Breast epithelium (tissue), 4 donors: ENCODE measurements at regions not wholly inside any gene's neighbourhood (a gene's known extent, or its start where the extent isn't known, plus 50 kb on each side); places are given as distances from the start of the nearest gene placed in this dataset.

Experiments
- DNase-seq, 2 donors: peaks; one replicate each; pipeline ENCODE4 v3.0.0-alpha.2; 2019; ENCODE audit warnings: low spot score in 2 of 2
- H3K27ac ChIP-seq, 2 donors: fragments of 200-600 bp; sonication (generic) in 1 of 2; one replicate each; pipeline ENCODE4 v1.5.1; 2016 to 2019; ENCODE audit warnings: mild to moderate bottlenecking in 1 of 2
- H3K27me3 ChIP-seq, 2 donors: fragments of 200-600 bp; sonication (generic) in 1 of 2; one replicate each; pipeline versions ENCODE4 v1.5.1 to v1.6.0; 2017 to 2019; ENCODE audit warnings: control low read depth in 1 of 2, mild to moderate bottlenecking in 1 of 2
- H3K36me3 ChIP-seq: fragments of 200-600 bp; one replicate; pipeline ENCODE4 v1.5.1; 2019
- H3K4me1 ChIP-seq, 2 donors: fragments of 200-600 bp; sonication (generic); one replicate each; pipeline ENCODE4 v1.5.1; 2016 to 2019; ENCODE audit warnings: control low read depth in 1 of 2
- H3K4me3 ChIP-seq, 3 donors: fragments of 200-600 bp; sonication (generic); 1 replicate in 2 of 3; 2 replicates in 1 of 3; pipeline ENCODE4 v1.5.1; 2016 to 2019; ENCODE audit warnings: mild to moderate bottlenecking in 3 of 3, moderate library complexity in 2 of 3
- H3K9me3 ChIP-seq, 2 donors: fragments of 200-600 bp; sonication (generic) in 1 of 2; one replicate each; pipeline ENCODE4 v1.5.1; 2016 to 2019; ENCODE audit warnings: control low read depth in 1 of 2
- POLR2A ChIP-seq: fragments of 450-650 bp; IDR thresholded peaks from one replicate; pipeline ENCODE4 v1.6.1; 2016; ENCODE audit warnings: antibody characterized with exemption, mild to moderate bottlenecking, moderate library complexity
- POLR2AphosphoS5 ChIP-seq, 3 donors: sonication (generic); formaldehyde crosslinking; IDR thresholded peaks; one replicate each; pipeline ENCODE4 v1.6.1; 2017; ENCODE audit warnings: antibody characterized with exemption in 3 of 3
- intact Hi-C: fragments of 100-400 bp; cut with DNase I; formaldehyde crosslinking; loops from one replicate; pipeline ENCODE4 v1.15.1; 2023; ENCODE audit warnings: low total_unique reads
- TF ChIP-seq, protein P1 (sequence below), 3 donors: fragments of 450-650 bp; IDR thresholded peaks; one replicate each; pipeline ENCODE4 v1.5.1; 2016 to 2017; ENCODE audit warnings: antibody characterized with exemption in 3 of 3, mild to moderate bottlenecking in 3 of 3, moderate library complexity in 3 of 3

DNA sequence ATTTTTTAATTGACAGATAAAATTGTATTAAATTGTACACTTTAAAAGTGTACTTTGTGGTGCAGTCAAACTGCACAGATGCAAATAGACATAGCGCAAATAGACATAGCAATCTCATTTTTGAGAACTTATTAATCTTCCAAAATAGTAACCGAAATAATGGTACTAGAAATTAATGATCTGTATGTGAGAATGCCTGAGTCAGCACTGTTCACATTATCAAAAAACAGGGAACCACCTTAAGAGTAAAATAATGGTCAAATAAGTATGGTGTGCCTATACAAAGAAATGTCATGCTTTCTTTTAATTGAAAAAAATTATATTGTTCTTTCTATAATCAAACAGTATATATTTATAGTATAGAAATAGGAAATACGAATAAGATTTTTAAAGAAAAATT, 461.9 kb downstream of the EFNA5 start:
- no peaks in the 10 kb centered on the region for H3K9me3 ChIP-seq
- TF ChIP-seq, protein P1, sequence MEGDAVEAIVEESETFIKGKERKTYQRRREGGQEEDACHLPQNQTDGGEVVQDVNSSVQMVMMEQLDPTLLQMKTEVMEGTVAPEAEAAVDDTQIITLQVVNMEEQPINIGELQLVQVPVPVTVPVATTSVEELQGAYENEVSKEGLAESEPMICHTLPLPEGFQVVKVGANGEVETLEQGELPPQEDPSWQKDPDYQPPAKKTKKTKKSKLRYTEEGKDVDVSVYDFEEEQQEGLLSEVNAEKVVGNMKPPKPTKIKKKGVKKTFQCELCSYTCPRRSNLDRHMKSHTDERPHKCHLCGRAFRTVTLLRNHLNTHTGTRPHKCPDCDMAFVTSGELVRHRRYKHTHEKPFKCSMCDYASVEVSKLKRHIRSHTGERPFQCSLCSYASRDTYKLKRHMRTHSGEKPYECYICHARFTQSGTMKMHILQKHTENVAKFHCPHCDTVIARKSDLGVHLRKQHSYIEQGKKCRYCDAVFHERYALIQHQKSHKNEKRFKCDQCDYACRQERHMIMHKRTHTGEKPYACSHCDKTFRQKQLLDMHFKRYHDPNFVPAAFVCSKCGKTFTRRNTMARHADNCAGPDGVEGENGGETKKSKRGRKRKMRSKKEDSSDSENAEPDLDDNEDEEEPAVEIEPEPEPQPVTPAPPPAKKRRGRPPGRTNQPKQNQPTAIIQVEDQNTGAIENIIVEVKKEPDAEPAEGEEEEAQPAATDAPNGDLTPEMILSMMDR (IDR thresholded peaks at IDR 0.05): no peak
- no peak for TF ChIP-seq POLR2AphosphoS5 (IDR thresholded peaks at IDR 0.05)
- TF ChIP-seq POLR2A: no peak
- no peaks in the 10 kb centered on the region for H3K4me1 ChIP-seq
- no peaks in the 10 kb centered on the region for H3K27me3 ChIP-seq
- no peak for DNase-seq
- intact Hi-C loops: no loop called here
- H3K4me3 ChIP-seq: no peak overlapping the region
- no peaks in the 10 kb centered on the region for H3K36me3 ChIP-seq
- H3K27ac ChIP-seq: no peak overlapping the region

DNA sequence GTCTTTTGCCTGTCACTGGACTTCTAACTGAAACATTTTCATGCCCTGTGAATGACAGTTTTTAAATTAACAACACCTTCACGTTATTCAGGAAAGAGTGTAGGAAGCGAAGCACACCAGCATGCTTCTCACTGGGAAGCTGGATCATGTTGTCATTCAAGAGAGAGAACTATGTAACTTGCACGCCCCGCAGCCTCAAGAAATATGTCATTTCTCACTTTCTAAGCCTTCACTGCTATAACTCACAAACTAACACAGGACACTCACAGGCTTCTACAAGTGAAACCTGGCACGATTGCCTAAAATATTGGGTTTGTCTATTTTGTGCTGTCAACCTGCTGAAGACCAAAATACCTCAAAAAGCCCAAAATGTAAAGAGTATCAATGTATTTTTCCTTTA, 466.3 kb downstream of the EFNA5 start:
- H3K4me3 ChIP-seq: no peak overlapping the region
- TF ChIP-seq, protein P1 (IDR thresholded peaks at IDR 0.05): no peak
- TF ChIP-seq POLR2A: no peak
- no peak for TF ChIP-seq POLR2AphosphoS5 (IDR thresholded peaks at IDR 0.05)
- H3K27me3 ChIP-seq: no peaks in the 10 kb centered on the region
- no peak overlapping the region for H3K27ac ChIP-seq
- no peaks in the 10 kb centered on the region for H3K36me3 ChIP-seq
- no peaks in the 10 kb centered on the region for H3K4me1 ChIP-seq
- H3K9me3 ChIP-seq: no peaks in the 10 kb centered on the region
- no peak for DNase-seq
- intact Hi-C loops: no loop called here

DNA sequence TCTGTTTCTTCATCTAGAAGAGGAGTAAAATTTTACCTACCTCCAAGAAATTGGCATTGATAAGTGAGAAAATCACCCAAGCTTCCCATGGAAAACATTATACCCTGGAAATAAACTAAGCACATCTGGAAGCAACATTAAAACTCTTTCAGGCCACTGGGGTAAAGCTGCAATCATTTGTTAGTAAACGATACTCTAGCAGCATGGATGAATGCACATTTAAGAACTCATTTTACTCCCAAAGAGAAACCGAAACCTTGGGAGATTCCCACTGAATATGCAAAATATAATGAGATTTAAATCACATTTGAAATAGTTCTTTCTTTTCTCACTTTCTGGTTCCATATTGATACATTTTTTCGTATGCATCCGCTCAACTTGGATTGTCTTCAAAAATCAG, 467.5 kb downstream of the EFNA5 start:
- no peaks in the 10 kb centered on the region for H3K4me1 ChIP-seq
- no peaks in the 10 kb centered on the region for H3K27me3 ChIP-seq
- H3K4me3 ChIP-seq: no peak overlapping the region
- H3K27ac ChIP-seq: no peak overlapping the region
- intact Hi-C loops: no loop called here
- DNase-seq: no peak
- H3K36me3 ChIP-seq: no peaks in the 10 kb centered on the region
- TF ChIP-seq POLR2AphosphoS5 (IDR thresholded peaks at IDR 0.05) (no peak), POLR2A (no peak)
- TF ChIP-seq, protein P1 (IDR thresholded peaks at IDR 0.05): no peak
- H3K9me3 ChIP-seq: no peaks in the 10 kb centered on the region

DNA sequence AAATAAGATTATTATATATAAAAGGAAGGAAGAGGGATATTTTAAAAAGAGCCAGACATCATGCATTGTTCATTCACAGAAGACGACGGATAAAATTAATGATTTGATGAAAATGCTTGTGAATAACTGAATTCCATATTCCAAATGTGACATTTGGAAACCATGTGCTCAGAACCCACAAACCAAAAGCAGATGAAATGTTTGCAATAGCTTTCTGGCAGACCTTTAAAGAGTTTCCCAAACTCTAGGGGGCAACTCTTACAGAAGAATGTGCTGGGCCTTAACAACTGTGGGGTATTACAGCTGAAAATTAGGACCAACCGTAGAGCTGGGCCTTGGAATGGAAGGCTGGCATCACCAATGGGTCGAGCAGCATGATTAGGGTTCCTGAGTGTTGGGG, 471.0 kb downstream of the EFNA5 start:
- Histone ChIP-seq H3K4me3 (no peak overlapping the region), H3K4me1 (no peaks in the 10 kb centered on the region), H3K27ac (no peak overlapping the region), H3K36me3 (no peaks in the 10 kb centered on the region), H3K9me3 (no peaks in the 10 kb centered on the region), H3K27me3 (no peaks in the 10 kb centered on the region)
- DNase-seq: no peak
- intact Hi-C loops: no loop called here
- TF ChIP-seq POLR2AphosphoS5 (IDR thresholded peaks at IDR 0.05) (no peak), POLR2A (no peak)
- TF ChIP-seq, protein P1 (IDR thresholded peaks at IDR 0.05): no peak

DNA sequence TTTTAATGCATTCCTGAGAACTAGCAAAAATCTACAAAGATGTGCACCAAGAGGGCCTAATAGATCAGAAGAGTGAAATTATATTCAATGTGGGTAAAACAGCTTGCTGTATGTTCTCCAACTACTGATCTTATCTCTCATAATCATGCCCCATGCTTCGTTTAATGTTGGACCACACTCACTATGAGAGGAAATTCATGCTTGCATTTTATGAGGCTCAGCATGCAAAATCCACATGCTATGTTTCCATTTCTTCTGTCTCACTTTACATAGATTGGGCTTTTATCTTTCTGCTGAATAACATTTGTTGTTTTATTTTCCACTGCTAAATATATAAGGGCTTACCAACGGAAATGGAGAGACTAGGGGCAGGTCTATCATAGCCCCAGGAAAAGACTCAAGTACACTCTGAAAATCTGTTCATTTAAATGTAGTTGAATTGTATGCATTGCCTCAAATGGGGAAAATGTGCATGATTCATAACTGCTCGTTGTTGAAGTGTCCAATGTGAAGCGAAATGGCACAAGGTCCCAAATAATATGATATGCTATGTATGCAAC, 474.2 kb downstream of the EFNA5 start:
- no peak overlapping the region for H3K27ac ChIP-seq
- H3K27me3 ChIP-seq: no peaks in the 10 kb centered on the region
- no peaks in the 10 kb centered on the region for H3K36me3 ChIP-seq
- intact Hi-C loops: no loop called here
- H3K4me1 ChIP-seq: no peaks in the 10 kb centered on the region
- H3K4me3 ChIP-seq: no peak overlapping the region
- no peak for DNase-seq
- H3K9me3 ChIP-seq: no peaks in the 10 kb centered on the region
- no peak for TF ChIP-seq POLR2A
- TF ChIP-seq, protein P1 (IDR thresholded peaks at IDR 0.05): no peak
- no peak for TF ChIP-seq POLR2AphosphoS5 (IDR thresholded peaks at IDR 0.05)
